RWPE1 (cell line): ENCODE measurements at regions not wholly inside any gene's neighbourhood (a gene's known extent, or its start where the extent isn't known, plus 50 kb on each side); places are given as distances from the start of the nearest gene placed in this dataset.

Experiments used
- CTCF ChIA-PET: fragments of 350-600 bp; sonication (Branson Sonifier 250); formaldehyde crosslinking; extraction: SDS; loops from one replicate; lab custom pipeline; 2021; lab: Yijun Ruan, JAX
- POLR2A ChIA-PET: fragments of 400-600 bp; formaldehyde crosslinking; extraction: SDS; loops from one replicate; lab custom pipeline; 2020; ENCODE audit warnings: antibody characterized with exemption; ENCODE audit not compliant: low non-redundant PET; lab: Yijun Ruan, JAX
- DNase-seq: peaks from one replicate; pipeline ENCODE4 v3.0.0; 2012; ENCODE audit warnings: low spot score
- H3K27ac ChIP-seq: fragments of 450-650 bp; 2 replicates; pipeline ENCODE4 v1.5.1; 2017
- TF ChIP-seq, protein P1 (sequence below): fragments of 450-650 bp; conservative IDR thresholded peaks from 2 replicates; pipeline ENCODE4 v1.5.1; 2017; ENCODE audit warnings: low read depth, mild to moderate bottlenecking

DNA sequence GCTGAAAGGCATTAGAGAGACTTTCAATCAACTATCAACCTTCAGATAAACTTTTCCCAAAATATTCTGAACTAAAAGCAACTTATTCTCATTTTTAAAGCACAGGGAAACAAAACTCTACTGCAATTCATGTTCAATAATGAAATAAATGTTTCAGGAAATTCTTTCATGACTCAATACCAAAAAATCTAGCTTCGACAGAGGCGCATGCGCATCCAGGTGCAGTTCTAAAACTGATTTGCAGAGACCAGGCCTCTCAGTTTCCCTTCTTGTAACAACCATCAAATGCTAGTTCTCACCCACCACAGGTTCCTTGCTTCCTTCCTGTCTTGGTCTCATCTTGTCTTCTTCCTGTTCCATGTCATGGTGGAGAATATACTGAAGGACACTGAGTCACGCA, 55.3 kb upstream of the NRBF2 start:
- TF ChIP-seq, protein P1, sequence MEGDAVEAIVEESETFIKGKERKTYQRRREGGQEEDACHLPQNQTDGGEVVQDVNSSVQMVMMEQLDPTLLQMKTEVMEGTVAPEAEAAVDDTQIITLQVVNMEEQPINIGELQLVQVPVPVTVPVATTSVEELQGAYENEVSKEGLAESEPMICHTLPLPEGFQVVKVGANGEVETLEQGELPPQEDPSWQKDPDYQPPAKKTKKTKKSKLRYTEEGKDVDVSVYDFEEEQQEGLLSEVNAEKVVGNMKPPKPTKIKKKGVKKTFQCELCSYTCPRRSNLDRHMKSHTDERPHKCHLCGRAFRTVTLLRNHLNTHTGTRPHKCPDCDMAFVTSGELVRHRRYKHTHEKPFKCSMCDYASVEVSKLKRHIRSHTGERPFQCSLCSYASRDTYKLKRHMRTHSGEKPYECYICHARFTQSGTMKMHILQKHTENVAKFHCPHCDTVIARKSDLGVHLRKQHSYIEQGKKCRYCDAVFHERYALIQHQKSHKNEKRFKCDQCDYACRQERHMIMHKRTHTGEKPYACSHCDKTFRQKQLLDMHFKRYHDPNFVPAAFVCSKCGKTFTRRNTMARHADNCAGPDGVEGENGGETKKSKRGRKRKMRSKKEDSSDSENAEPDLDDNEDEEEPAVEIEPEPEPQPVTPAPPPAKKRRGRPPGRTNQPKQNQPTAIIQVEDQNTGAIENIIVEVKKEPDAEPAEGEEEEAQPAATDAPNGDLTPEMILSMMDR: no peak
- POLR2A ChIA-PET: no interaction called here
- DNase-seq: no peak
- H3K27ac ChIP-seq: no peak overlapping the region
- CTCF ChIA-PET: no interaction called here

DNA sequence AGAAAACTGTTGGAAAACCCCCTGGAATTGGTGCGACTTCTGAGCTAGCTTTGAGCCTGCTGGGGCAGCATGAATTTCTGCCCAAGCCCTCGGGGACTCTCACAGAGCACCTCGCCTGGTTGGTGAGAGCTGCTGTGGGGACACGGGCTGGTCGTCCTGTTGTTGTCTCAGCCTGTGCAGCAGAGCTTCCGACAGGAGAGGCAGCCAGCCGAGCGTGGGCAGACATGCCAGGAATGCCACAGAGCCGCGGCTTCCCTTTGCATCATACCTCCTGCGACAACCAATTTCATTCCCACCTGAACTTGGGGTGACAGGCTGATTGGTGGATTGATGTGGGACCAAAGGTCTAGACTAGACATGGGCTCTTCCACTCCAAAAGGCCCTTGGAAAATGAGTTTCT, 60.2 kb upstream of the NRBF2 start:
- H3K27ac ChIP-seq: no peak overlapping the region
- TF ChIP-seq, protein P1: no peak
- no peak for DNase-seq
- POLR2A ChIA-PET: no interaction called here
- CTCF ChIA-PET: no interaction called here

DNA sequence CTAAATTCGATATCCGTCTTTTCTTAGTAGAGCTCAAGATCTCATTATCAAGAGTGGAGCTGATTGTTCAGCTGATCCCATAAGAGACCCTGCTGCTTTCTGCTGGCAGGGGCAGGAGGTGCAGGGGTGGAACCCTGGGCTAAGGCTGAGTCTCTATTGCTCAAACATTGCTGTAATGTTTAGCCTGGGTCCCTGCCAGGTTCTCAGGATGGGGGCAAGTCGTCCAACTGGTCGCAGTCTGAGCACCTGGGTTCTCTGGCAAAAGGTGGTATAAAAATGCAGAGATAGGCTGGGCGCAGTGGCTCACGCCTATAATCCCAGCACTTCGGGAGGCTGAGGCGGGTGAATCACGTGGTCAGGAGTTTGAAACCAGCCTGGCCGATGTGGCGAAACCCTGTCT, 62.0 kb upstream of the NRBF2 start:
- ChIA-PET CTCF (interaction anchor here (0.6 kb wide), 1 partner anchor 202 kb away, joined by 3 read pairs; no protein-coding TSS in a partner anchor), POLR2A (no interaction called here)
- TF ChIP-seq, protein P1: no peak
- no peak overlapping the region for H3K27ac ChIP-seq
- no peak for DNase-seq

- TF ChIP-seq, protein P1: no peak
- POLR2A ChIA-PET: no interaction called here
- H3K27ac ChIP-seq: no peak overlapping the region
- CTCF ChIA-PET: no interaction called here
- DNase-seq: no peak
Observed at GRCh38 chr10:63069318-63069717, 63.8 kb upstream of the NRBF2 start.

DNA sequence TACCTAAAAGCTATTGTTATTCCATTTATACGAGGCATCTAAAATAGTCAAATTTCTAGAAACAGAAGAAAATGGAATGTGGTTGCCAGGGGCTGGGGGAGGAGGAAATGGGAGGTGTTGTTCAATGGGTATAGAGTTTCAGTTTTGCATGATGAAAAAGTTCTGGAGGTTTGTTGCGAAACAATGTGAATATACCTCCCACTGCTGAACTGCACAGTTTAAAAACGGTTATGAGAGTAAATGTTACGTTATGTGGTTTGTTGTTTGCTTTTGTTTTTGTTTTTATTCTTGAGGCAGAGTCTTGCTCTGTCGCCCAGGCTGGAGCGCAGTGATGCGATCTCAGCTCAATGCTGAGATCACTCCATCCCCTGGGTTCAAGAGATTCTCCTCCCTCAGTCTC, 64.9 kb upstream of the NRBF2 start:
- ChIA-PET CTCF (interaction anchor here (0.6 kb wide), 1 partner anchor 248 kb away, joined by 4 read pairs; no protein-coding TSS in a partner anchor), POLR2A (no interaction called here)
- TF ChIP-seq, protein P1: no peak
- H3K27ac ChIP-seq: no peak overlapping the region
- no peak for DNase-seq

DNA sequence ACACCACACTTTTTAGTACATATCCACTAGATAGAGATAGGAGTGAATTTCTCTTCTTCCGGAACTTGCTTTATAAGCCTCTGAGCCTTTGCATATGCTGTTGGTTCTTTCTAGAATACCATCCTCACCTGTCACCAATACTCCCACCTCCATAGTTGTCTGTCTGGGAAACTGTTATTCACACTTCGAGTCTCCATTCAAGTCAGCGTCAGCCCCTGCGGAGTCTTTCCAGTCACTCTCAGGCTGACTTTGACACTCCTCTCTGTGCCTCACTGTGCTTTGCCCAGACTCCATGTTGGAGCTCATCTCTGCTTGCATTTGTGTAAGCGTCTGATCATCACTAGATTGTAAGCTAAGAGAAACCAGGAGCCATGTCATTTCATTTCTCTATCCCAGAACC, 66.5 kb upstream of the NRBF2 start:
- POLR2A ChIA-PET: interaction anchor here (0.6 kb wide), 1 partner anchor 30 kb away, joined by 3 read pairs; no protein-coding TSS in a partner anchor
- no peak overlapping the region for H3K27ac ChIP-seq
- CTCF ChIA-PET: no interaction called here
- TF ChIP-seq, protein P1: no peak
- no peak for DNase-seq

GRCh38 chr10:63064706-63065105, 68.4 kb upstream of the NRBF2 start:
- TF ChIP-seq, protein P1: no peak
- H3K27ac ChIP-seq: no peak overlapping the region
- ChIA-PET CTCF (interaction anchor here (0.7 kb wide), 1 partner anchor 28 kb away, joined by 3 read pairs; no protein-coding TSS in a partner anchor), POLR2A (no interaction called here)
- DNase-seq: no peak
